Posterior cingulate gyrus (tissue), 11 donors: ENCODE measurements at regions not wholly inside any gene's neighbourhood (a gene's known extent, or its start where the extent isn't known, plus 50 kb on each side); places are given as distances from the start of the nearest gene placed in this dataset.

Experiments used
- DNase-seq, 10 donors: peaks; one replicate each; pipeline versions ENCODE4 v3.0.0 to v3.0.0-alpha.2; 2020 to 2021; ENCODE audit warnings: mixed read lengths in 3 of 10
- intact Hi-C: fragments of 100-400 bp; cut with DNase I; formaldehyde crosslinking; loops from one replicate; pipeline ENCODE4 v1.15.1; 2023

DNA sequence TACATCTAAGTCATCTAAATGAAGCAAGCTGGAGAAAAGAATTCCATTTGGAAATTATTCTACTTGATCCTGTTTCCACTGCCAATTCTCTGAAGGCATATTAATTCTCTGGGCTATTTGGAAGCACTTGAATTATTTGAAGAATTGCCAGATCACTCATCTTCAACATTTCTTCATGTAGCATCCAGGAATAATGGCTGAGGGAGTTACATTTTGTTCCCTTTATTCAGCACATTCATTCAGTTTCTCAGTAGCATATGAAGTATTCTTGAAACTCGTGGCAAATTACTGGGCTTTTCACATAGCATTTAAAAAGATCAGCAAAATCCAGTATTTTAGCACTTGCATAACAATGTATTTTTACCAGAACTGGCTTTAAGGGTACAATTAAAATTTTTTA, 127.1 kb upstream of the VIPR2 start:
- intact Hi-C loops: no loop called here
- no peak for DNase-seq

DNA sequence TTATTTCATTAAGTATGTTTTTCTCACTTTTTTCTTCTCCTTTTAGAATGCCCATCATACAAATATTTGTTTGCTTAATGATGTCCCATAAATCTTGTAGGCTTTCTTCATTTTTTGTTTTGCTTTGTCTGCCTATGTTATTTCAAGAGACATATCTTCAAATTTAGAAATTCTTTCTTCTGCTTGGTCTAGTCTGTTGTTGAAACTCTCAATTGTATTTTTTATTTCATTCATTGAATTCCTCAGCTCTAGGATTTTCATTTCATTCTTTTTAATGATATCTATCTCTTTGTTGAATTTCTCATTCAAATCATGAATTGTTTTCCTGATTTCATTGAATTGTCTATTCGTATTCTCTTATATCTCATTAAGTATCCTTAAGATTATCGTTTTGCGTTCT, 125.1 kb upstream of the VIPR2 start:
- DNase-seq: no peak
- intact Hi-C loops: no loop called here

DNA sequence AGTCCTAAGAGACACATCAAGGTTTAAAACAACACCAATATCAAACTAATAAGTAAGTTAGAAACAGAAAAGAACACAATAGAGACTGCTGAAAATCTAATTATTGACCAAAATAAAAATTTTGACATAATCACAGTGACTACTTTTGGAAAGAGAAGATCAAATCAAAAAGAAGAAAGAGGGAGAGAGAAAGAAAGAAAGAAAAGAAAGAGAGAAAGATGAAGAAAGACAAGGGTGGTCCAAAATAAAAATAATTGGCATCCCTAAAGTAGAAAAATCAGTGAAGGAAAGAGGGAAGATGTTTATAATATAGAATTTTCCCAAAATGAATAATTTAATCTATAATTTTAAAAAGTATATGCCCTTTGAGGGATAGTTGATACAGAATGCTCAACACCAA, 118.8 kb upstream of the VIPR2 start:
- intact Hi-C loops: no loop called here
- DNase-seq: no peak

DNA sequence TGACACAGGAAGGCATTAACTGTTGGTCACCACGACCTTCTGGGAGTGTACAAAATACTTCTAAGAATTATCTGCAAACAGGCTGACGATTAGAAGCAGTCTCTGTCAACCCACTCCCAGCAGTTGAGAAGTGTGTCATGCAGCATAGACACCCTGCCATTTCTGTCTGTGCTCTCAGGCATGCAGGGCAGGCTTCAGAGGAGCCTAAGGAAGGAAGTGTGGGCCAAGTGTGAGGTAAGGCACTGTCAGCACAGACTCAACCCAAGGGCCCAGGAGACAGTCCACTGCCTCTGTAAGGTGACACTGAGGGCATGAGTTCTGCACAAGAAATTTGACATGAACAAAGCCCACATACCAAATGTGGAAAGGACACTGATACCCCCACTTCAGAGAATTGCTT, 109.0 kb upstream of the VIPR2 start:
- no peak for DNase-seq
- intact Hi-C loops: no loop called here

DNA sequence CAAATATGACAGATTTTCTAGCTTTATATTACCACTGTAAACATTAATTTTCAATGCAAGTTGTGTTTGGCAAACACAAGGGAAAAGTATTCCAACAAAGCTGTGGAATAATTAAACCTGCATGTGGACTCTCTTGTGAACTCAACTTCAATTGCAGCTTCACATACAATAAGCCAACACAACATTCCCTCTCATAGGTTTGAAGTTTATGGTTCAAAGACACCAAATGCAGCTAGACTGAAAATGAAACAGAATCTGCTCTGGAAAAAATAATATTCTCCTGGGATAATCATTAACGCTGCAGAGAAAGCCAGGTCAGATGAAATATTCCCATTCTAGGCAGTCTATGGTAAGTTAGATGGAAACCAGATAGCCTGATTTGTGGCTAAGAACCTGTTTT, 105.8 kb upstream of the VIPR2 start:
- no peak for DNase-seq
- intact Hi-C loops: no loop called here

DNA sequence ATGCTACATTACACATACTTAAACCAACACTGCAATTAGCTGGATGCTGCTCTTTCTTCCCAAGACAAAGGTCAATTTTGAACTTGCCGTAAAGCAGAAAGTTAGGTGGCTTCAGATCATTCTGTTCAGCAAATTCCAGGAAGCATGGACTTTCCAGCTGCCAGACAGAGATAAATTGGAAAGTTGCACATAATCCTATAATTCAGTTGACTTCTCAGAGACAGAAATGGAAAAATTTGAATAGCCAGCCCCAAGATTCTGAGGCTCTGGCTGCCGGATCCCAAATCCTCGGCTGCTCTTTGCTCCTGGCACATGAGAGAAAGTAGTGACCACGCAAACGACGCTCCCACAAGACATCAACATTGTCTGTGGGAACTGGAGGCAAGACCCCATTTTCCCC, 105.0 kb upstream of the VIPR2 start:
- intact Hi-C loops: no loop called here

DNA sequence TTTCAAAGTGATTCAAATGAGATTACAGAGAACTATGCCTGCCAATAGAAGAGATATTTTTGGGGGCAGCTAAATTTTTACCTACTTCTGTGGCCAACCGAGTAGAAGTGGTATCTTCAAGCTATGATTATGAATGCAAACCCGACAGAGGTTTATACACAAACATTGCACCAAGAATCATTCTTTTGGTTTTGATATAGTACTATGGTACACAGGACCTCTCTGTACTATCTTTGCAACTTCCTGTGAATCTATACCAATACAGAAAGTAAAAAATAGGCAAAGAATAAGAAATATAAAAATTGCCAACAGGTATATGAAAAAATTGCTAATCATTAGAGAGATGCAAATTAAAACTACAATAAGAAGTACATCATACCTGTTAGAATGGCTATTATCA, 103.2 kb upstream of the VIPR2 start:
- intact Hi-C loops: no loop called here
- no peak for DNase-seq

More for the DNA sequence above, 105.0 kb upstream of the VIPR2 start:
- no peak for DNase-seq

DNA sequence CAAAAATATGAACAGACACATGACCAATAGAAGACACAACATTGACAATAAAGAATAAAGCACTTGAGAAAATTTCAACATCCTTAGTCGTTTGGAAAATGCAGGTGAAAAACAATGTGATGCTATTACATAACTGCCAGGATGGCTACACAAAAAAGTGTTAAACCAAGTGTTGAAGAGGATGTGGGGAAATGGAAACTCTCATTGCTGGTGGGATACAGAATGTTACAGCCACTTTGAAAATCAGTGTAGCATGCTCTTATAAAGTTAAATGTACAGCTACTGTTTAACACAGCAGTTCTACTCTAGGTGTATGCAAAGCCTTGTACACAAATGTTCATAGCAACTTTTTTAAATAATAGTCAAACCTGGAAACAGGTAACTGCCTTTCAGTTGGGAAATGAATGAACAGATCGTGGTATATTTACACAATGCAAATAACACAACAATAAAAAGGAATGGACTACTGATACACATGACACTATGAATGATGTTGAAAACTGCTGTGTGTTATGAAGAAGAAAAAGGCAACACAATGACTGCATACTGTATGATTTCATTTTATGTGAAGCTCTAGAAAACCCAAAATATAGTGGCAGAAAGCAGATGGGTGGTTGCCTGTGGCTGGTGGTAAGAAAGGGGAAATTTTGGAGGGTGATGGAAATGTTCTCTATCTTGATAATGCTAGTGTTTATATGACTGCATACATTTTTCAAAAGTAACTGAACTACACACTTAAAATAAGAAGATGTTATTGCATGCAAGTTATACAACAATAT, 102.2 kb upstream of the VIPR2 start:
- DNase-seq: no peak
- intact Hi-C loops: no loop called here

DNA sequence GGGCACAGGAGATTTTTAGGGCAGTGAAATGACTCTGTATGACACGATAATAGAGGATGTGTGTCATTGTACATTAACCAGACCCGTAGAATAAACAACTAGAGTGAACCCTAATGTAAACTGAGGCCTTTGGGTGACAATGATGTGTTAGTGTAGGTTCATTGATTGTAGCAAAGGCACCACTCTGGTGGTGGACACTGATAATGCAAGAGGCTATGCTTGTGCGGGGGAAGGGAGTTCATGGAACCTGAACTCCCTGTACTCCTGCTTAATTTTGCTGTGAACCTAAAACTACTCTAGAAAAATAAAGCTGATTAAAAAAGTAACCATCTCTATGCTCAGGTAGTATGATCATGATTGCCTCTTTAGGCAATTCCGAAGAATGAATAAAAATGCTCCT, 96.3 kb upstream of the VIPR2 start:
- no peak for DNase-seq
- intact Hi-C loops: no loop called here

DNA sequence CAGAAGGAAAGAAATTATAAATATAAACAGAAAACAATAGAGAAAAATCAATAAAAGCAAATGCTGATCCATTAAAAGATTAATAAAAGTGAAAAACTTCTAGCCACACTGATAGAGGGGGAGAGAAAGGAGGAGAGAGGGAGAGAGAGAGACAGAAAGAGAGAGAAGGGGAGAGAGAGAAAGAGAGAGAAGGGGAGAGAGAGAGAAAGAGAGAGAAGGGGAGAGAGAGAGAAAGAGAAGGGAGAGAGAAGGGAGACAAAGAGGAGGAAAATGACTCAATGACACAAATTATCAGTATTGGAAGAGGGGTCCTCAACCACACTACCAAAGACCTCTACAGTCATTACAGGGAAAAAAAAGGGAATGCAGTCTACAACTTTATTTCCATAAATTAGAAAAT, 94.4 kb upstream of the VIPR2 start:
- DNase-seq: no peak
- intact Hi-C loops: no loop called here

DNA sequence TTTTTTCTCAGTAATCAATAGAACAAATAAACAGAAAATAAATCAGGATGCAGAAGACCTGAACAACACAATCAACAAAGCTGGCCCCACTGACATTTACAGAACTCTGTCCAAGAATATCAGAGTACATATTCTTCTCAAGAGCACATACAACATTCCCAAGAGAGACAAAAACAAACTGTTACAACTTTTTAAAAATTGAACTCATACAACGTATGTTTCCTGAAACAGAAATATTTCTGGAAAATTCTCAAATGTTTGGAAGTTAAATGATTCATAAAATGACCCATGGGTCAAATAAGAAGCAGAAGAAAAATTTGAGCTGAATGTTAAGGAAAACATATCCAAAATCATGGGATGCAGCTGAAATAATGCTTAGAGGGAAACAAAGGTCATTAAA, 93.9 kb upstream of the VIPR2 start:
- no peak for DNase-seq
- intact Hi-C loops: no loop called here

DNA sequence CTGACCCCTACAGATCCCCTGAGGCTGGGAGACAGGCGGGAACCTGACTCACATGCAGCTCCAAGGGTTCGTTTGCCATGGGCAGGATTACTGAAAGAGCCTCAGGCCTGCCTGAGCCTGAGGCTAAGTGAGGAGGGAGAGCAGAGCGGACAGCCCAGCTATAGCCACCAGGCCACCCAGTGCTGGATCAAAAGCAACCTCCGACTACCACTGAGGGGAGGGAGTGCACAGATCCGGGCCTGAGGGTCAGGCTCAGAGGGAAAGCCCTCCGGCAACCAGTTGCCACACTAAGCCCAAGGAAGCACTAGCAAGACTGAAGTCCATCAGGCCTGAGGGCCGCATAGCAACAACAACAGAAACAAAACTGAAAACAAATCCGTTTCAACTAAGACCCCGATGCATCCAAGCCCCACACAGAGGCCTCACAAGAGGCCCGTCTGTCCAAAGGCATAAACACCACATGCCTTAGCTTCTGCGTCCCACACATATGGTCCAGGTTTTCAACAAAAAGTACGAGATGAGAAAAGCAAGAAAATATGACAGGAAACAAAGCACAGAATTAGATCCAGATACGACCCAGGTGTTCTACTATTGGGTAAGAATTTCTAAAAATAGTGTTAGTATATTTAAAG, 92.5 kb upstream of the VIPR2 start:
- intact Hi-C loops: no loop called here
- DNase-seq: no peak

DNA sequence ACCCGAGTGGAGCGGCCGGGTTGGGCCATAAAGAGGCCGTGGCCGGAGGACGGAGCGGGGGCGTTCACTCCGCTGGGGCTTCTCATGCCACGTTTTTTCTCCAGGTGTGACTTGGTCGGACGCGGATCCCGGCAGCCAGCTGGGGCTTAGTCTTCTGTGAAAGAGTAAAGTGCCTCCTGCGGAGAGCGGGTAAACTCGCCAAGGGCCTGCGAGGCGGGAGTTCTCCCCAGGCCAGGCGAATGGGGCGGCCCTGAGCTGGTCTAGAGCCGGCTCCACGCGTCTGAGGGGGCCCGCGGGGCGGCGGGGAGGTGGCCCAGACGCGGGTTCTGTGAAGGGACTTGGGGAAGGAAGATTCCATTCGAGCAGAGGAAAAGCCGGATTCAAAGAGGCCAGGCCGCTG, 86.3 kb upstream of the VIPR2 start:
- DNase-seq: peak in 1 of 10 donors; percentile 81
- intact Hi-C loops: no loop called here

DNA sequence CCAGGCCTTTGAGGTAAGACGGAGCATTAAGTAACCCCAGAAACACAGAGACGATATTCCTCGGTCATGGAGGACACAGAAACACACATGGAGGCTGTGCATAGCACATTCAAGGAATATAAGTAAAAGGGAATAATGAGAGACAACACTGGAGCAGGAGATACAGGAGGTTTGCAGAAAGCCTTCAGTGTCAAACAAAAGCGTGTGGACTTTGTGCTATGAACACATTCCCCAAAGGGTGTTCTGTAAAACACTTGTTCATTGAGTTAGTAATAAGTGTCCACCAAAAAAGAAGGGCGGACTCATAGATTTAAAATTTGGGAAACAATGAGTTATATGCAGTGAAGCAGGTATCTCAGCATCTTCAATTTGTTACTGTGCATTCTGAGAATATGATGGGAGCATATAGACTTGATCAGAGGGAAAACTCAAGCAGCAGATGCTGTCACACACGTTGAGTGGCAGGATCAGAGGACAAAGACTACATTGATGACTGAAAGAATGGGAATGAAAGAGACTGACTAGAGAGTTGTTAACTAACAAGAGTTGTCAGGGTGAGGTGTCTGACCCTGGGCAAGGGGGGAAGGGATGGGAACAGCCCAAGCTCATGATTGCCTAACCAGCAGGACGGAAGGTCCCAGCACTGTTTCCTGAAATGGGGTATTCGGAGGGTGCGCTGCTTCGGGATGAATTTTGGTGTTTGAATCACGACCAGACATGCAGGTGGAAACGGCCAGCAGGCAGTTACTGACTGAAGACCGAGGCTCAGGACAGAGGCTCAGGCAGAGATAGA, 85.2 kb upstream of the VIPR2 start:
- intact Hi-C loops: no loop called here
- no peak for DNase-seq

DNA sequence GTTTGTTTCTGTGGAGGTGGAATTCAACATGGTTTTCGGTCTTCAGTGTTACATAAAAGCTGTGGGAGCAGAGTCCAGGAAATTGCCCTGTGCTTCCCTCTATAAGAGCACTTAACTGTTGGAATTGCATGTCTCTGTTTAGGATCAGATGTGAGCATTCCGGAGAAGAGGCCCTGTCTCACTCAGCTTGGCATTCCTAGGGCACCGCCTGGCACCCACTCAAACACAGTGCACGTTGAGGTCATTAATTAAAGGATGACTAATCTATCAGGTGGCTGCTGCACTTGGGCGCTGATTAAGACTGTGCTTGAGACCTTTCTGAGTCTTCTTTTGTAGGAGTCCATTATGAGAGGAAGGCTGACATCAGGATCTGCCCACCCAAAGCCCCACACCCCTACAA, 82.8 kb upstream of the VIPR2 start:
- DNase-seq: no peak
- intact Hi-C loops: no loop called here

DNA sequence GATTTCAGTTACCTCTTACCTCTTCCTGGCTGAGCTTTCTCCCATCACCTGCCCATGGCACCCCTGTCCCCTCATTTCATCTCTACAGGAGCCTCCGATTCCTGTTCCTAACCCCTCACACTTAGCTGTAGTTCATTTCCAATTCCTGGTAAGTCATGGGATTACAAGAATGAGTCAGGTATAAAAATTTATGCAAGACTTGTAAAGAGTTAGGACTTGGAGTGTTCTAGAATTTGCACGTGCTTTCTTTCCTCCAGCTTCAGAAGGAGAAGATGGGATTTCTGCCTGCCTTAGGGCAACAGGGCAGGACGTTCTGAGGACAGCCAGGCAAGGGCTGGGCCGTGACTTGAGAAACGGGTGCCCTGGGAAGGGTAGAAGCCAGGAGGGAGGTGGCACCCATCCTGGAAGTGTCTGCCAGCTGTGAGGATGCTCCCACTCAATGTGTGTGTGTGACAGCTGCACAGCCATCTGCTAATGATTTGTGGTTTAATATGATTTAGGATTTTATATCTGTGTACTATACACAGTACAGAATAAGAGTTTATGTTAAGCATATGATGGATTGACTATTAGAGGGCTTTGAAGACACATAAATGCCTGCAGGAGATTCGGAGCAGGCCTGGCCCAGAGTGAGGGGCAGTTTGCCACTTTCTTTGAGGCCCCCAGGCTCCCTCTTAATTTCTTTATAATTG, 81.5 kb upstream of the VIPR2 start:
- no peak for DNase-seq
- intact Hi-C loops: no loop called here

DNA sequence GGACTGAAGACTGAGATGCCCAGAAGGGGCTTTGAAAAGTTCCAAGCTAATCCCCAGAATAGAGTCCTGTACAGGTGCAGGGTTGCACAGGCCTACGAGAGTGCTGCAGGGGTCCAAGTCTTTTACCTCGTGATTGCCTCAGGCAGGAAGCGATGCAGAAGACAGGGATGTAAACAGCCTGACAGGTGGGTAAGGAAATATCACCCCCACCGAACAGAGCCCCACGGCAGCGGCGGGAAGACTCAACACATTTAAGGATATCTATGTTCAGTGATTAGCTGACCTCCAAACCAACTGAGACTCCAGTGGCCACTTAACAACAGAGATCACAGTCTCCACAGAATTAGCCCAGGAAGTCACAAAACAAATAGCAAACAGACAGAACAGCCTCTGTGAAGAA, 73.9 kb upstream of the VIPR2 start:
- intact Hi-C loops: no loop called here
- no peak for DNase-seq

DNA sequence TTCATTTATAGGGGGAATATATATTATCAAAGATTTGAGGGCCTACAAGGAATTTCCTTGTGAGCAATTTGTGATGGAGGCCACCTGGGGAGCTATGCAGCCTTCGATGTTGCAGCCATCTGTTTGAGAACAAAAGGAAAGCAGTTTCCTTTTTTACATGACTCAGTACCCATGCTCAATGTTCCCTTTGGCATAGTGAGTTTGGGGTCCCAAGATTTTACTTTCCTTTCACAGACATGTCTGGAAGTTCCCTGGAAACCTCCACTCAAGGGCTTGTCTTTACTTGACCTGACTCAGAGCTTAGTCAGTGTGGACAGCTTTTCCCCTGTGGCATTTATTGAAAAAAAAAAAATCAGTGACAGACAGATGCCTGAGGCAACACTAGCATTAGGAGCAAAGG, 73.5 kb upstream of the VIPR2 start:
- DNase-seq: no peak
- intact Hi-C loops: no loop called here

DNA sequence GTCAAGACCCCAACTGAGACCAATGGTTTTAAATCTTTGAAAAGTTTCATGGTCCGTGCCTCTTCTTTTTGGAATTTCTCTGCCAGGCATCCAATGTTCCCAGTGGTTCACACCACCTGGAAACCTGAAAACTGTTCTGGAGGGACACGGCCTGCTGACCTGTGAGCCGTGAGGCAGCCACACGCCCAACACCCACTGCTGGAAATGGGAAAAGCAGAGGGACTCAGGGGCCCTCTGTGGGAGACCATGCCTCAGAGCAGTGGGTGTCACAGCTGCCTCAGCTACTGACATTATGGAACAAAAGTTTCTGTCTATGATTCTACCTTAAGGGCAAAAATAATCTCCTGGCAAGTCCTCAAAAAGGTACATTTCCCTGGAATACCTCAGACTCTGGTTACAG, 70.4 kb upstream of the VIPR2 start:
- no peak for DNase-seq
- intact Hi-C loops: no loop called here

DNA sequence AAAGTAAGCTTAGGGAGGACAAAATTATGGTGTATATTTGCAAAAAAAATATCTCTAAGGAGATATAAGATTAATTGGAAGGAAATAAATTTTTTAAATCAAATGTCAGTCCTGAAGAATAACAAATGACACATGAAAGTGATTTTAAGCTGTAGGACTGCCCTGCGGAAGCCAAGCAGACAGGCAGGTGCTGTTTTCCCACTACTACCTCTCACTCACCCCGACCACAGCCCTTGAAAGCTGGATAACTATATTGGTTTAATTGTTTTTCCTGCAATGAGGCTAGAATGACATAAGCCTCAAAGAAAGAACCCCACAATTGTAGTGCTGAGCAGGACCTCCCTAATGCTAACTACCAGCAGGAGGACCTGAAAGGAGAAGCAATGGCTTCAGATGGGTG, 68.6 kb upstream of the VIPR2 start:
- intact Hi-C loops: no loop called here

DNA sequence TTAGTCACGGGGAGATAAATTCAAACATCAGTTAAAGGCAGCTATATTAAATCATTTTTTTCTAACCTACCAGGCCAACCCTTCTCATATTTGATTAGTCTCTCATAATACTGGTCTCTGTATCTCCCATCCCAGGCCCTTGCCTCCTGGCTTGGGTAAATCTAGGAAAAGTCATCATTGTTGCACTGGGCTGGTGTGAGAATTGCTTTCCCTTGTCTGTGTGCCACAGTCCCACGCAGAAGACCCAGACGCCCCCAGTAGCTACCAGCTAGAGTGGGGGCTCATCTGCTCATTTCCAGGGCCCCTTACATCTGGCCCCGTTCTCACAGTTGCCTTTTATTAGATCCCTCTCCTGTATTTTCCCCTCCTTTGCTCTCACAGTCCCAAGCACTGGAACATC, 67.6 kb upstream of the VIPR2 start:
- DNase-seq: no peak

More for the DNA sequence above, 68.6 kb upstream of the VIPR2 start:
- no peak for DNase-seq

More for the DNA sequence above, 67.6 kb upstream of the VIPR2 start:
- intact Hi-C loops: no loop called here
